Ishikawa (cell line): ENCODE measurements at regions not wholly inside any gene's neighbourhood (a gene's known extent, or its start where the extent isn't known, plus 50 kb on each side); places are given as distances from the start of the nearest gene placed in this dataset.

Experiments
- CREB1 ChIP-seq: IDR thresholded peaks from 2 replicates; pipeline ENCODE4 v1.6.1; 2012; ENCODE audit warnings: low read depth
- EGR1 ChIP-seq: IDR thresholded peaks from 2 replicates; pipeline ENCODE4 v1.6.1; 2012
- EP300 ChIP-seq: IDR thresholded peaks from 2 replicates; pipeline ENCODE4 v1.6.1; 2012; ENCODE audit warnings: borderline replicate concordance
- FOXM1 ChIP-seq: IDR thresholded peaks from 2 replicates; pipeline ENCODE4 v1.6.1; 2012; ENCODE audit warnings: low read depth, borderline replicate concordance
- MAX ChIP-seq: IDR thresholded peaks from 2 replicates; pipeline ENCODE4 v1.6.1; 2012
- NFIC ChIP-seq: IDR thresholded peaks from 2 replicates; pipeline ENCODE4 v1.6.1; 2012
- RAD21 ChIP-seq: IDR thresholded peaks from 2 replicates; pipeline ENCODE4 v1.6.1; 2012; ENCODE audit warnings: low read depth
- REST ChIP-seq: IDR thresholded peaks from 2 replicates; pipeline ENCODE4 v1.6.1; 2012; ENCODE audit warnings: low read depth, mild to moderate bottlenecking
- TAF1 ChIP-seq: IDR thresholded peaks from 2 replicates; pipeline ENCODE4 v1.6.1; 2012; ENCODE audit warnings: low read depth, mild to moderate bottlenecking
- TCF12 ChIP-seq: IDR thresholded peaks from 2 replicates; pipeline ENCODE4 v1.6.1; 2012; ENCODE audit warnings: low read depth
- TEAD4 ChIP-seq: IDR thresholded peaks from 2 replicates; pipeline ENCODE4 v1.6.1; 2012
- USF1 ChIP-seq: IDR thresholded peaks from 2 replicates; pipeline ENCODE4 v1.6.1; 2012
- ZBTB7A ChIP-seq: IDR thresholded peaks from 2 replicates; pipeline ENCODE4 v1.6.1; 2012; ENCODE audit warnings: low read depth

GRCh38 chr9:11755951-11756350 lies 937.2 kb upstream of the TYRP1 start:
- no peak for TF ChIP-seq EP300
- no peak for TF ChIP-seq REST
- no peak for TF ChIP-seq RAD21
- no peak for TF ChIP-seq TEAD4

GRCh38 chr9:11757408-11757807 lies 935.8 kb upstream of the TYRP1 start:
- TF ChIP-seq RAD21: no peak
- TF ChIP-seq EP300: no peak
- TF ChIP-seq TCF12: no peak

GRCh38 chr9:11758016-11758415 lies 935.2 kb upstream of the TYRP1 start:
- TF ChIP-seq CREB1: no peak
- TF ChIP-seq USF1: no peak
- no peak for TF ChIP-seq TEAD4
- no peak for TF ChIP-seq MAX

GRCh38 chr9:11779971-11780370 lies 913.2 kb upstream of the TYRP1 start:
- no peak for TF ChIP-seq TEAD4
- TF ChIP-seq CREB1: no peak
- no peak for TF ChIP-seq TCF12
- no peak for TF ChIP-seq ZBTB7A
- no peak for TF ChIP-seq REST
- TF ChIP-seq USF1: no peak
- TF ChIP-seq MAX: no peak
- no peak for TF ChIP-seq RAD21
- no peak for TF ChIP-seq FOXM1
- no peak for TF ChIP-seq NFIC

GRCh38 chr9:11792870-11793269 lies 900.3 kb upstream of the TYRP1 start:
- TF ChIP-seq USF1 (no peak), ZBTB7A (no peak)

- no peak for TF ChIP-seq NFIC
- TF ChIP-seq TEAD4: no peak
Observed at GRCh38 chr9:11794984-11795383, 898.2 kb upstream of the TYRP1 start.

GRCh38 chr9:11805969-11806368 lies 887.2 kb upstream of the TYRP1 start:
- no peak for TF ChIP-seq EGR1

- no peak for TF ChIP-seq MAX
- TF ChIP-seq EGR1: no peak
- no peak for TF ChIP-seq TAF1
- no peak for TF ChIP-seq FOXM1
- TF ChIP-seq NFIC: no peak
- no peak for TF ChIP-seq REST
Observed at GRCh38 chr9:11821306-11821975, 871.7 kb upstream of the TYRP1 start.
